Activated naive CD8-positive, alpha-beta T cell treated with anti-CD3 and anti-CD28 coated beads, Interleukin-2, amount 10 ng/mL, durations not matched to agents 7 days and 5 days (primary cell): ENCODE measurements at regions not wholly inside any gene's neighbourhood (a gene's known extent, or its start where the extent isn't known, plus 50 kb on each side); places are given as distances from the start of the nearest gene placed in this dataset.
A peak's percentile ranks its signal among the peaks of the same experiment; 100 is the strongest.
"Not testable (repeated sequence)": the region's sequence is repeated elsewhere in the genome, so short reads cannot be mapped to it uniquely, and the experiment has no call there.

Source experiments
- ATAC-seq: fragments of 150-1000 bp; cut with Tn5 transposase; one replicate; pipeline ENCODE4 v1.10.0; 2021; ENCODE audit warnings: low read depth, moderate library complexity
- POLR2A ChIA-PET: fragments of 350-600 bp; sonication (Branson Sonifier 250); formaldehyde crosslinking; loops from one replicate; lab custom pipeline; 2021; ENCODE audit warnings: antibody characterized with exemption; lab: Charles Lee
- DNase-seq: peaks from one replicate; pipeline ENCODE4 v3.0.0; 2021
- H3K27ac Mint-ChIP-seq: one replicate; pipeline ENCODE4 v1.8.0; 2022; ENCODE audit warnings: mild to moderate bottlenecking, mixed read lengths
- H3K27me3 Mint-ChIP-seq: one replicate; pipeline ENCODE4 v1.8.0; 2022; ENCODE audit warnings: mild to moderate bottlenecking, moderate library complexity, mixed read lengths
- H3K36me3 Mint-ChIP-seq: one replicate; pipeline ENCODE4 v1.8.0; 2021; ENCODE audit warnings: mild to moderate bottlenecking, mixed read lengths
- H3K4me1 Mint-ChIP-seq: one replicate; pipeline ENCODE4 v1.8.0; 2021; ENCODE audit warnings: mixed read lengths
- H3K4me3 Mint-ChIP-seq: one replicate; pipeline ENCODE4 v1.8.0; 2022; ENCODE audit warnings: mild to moderate bottlenecking, moderate library complexity, mixed read lengths
- H3K9me3 Mint-ChIP-seq: one replicate; pipeline ENCODE4 v1.8.0; 2021; ENCODE audit warnings: mixed read lengths

- ATAC-seq (no peak), DNase-seq (no peak)
- H3K9me3 Mint-ChIP-seq = no peaks in the 10 kb centered on the region
- no peaks in the 10 kb centered on the region for H3K4me1 Mint-ChIP-seq
- H3K4me3 Mint-ChIP-seq = no peak overlapping the region
- H3K27me3 Mint-ChIP-seq = peaks cover 5% of the 10 kb centered on the region
- no peak overlapping the region for H3K27ac Mint-ChIP-seq
- POLR2A ChIA-PET = no interaction called here
- no peaks in the 10 kb centered on the region for H3K36me3 Mint-ChIP-seq
These were observed 325.3 kb upstream of the SMIM21 start for GRCh38 chr18:75752740-75753263.

GRCh38 chr18:75745147-75745546 lies 317.6 kb upstream of the SMIM21 start:
- no peak for DNase-seq
- Mint-ChIP-seq H3K4me1 (no peaks in the 10 kb centered on the region), H3K4me3 (no peak overlapping the region), H3K36me3 (no peaks in the 10 kb centered on the region), H3K27ac (no peak overlapping the region), H3K27me3 (peaks cover 5% of the 10 kb centered on the region), H3K9me3 (no peaks in the 10 kb centered on the region)
- ATAC-seq = no peak
- POLR2A ChIA-PET = no interaction called here

- Mint-ChIP-seq H3K9me3 (no peaks in the 10 kb centered on the region), H3K4me3 (no peak overlapping the region), H3K4me1 (no peaks in the 10 kb centered on the region), H3K27me3 (no peaks in the 10 kb centered on the region), H3K36me3 (no peaks in the 10 kb centered on the region), H3K27ac (no peak overlapping the region)
- ATAC-seq = no peak
- POLR2A ChIA-PET = no interaction called here
- DNase-seq = no peak
These were observed 315.0 kb upstream of the SMIM21 start for GRCh38 chr18:75742516-75742915.

GRCh38 chr18:75739682-75740081 lies 312.2 kb upstream of the SMIM21 start:
- POLR2A ChIA-PET = no interaction called here
- Mint-ChIP-seq H3K4me1 (no peaks in the 10 kb centered on the region), H3K27me3 (no peaks in the 10 kb centered on the region), H3K27ac (no peak overlapping the region), H3K36me3 (no peaks in the 10 kb centered on the region), H3K4me3 (no peak overlapping the region), H3K9me3 (peaks cover 2% of the 10 kb centered on the region)
- DNase-seq (no peak), ATAC-seq (no peak)

GRCh38 chr18:75735291-75735690 lies 307.8 kb upstream of the SMIM21 start:
- ATAC-seq = no peak
- Mint-ChIP-seq H3K27me3 (no peaks in the 10 kb centered on the region), H3K4me3 (no peak overlapping the region), H3K9me3 (peaks cover 2% of the 10 kb centered on the region), H3K27ac (no peak overlapping the region), H3K36me3 (no peaks in the 10 kb centered on the region), H3K4me1 (no peaks in the 10 kb centered on the region)
- POLR2A ChIA-PET = no interaction called here
- no peak for DNase-seq

- DNase-seq = no peak
- Mint-ChIP-seq H3K9me3 (no peaks in the 10 kb centered on the region), H3K4me1 (no peaks in the 10 kb centered on the region), H3K4me3 (no peak overlapping the region), H3K27me3 (no peaks in the 10 kb centered on the region), H3K36me3 (no peaks in the 10 kb centered on the region), H3K27ac (no peak overlapping the region)
- no peak for ATAC-seq
- POLR2A ChIA-PET = no interaction called here
These were observed 302.7 kb upstream of the SMIM21 start for GRCh38 chr18:75730249-75730648.

- ATAC-seq (no peak), DNase-seq (no peak)
- H3K36me3 Mint-ChIP-seq = no peaks in the 10 kb centered on the region
- H3K4me1 Mint-ChIP-seq = no peaks in the 10 kb centered on the region
- POLR2A ChIA-PET = no interaction called here
- no peak overlapping the region for H3K27ac Mint-ChIP-seq
- H3K27me3 Mint-ChIP-seq = peaks cover 3% of the 10 kb centered on the region
- no peak overlapping the region for H3K4me3 Mint-ChIP-seq
- H3K9me3 Mint-ChIP-seq = no peaks in the 10 kb centered on the region
These were observed 301.1 kb upstream of the SMIM21 start for GRCh38 chr18:75728621-75729020.

GRCh38 chr18:75727456-75727855 lies 300.0 kb upstream of the SMIM21 start:
- no peak for ATAC-seq
- H3K27me3 Mint-ChIP-seq = peaks cover 3% of the 10 kb centered on the region
- no peaks in the 10 kb centered on the region for H3K36me3 Mint-ChIP-seq
- peak; percentile 53 for DNase-seq
- H3K9me3 Mint-ChIP-seq = no peaks in the 10 kb centered on the region
- H3K4me3 Mint-ChIP-seq = no peak overlapping the region
- no peaks in the 10 kb centered on the region for H3K4me1 Mint-ChIP-seq
- POLR2A ChIA-PET = no interaction called here
- no peak overlapping the region for H3K27ac Mint-ChIP-seq

- Mint-ChIP-seq H3K36me3 (no peaks in the 10 kb centered on the region), H3K4me3 (no peak overlapping the region), H3K27me3 (peaks cover 7% of the 10 kb centered on the region), H3K9me3 (peaks cover 3% of the 10 kb centered on the region), H3K4me1 (no peaks in the 10 kb centered on the region), H3K27ac (no peak overlapping the region)
- POLR2A ChIA-PET = no interaction called here
- DNase-seq (no peak), ATAC-seq (no peak)
These were observed 296.2 kb upstream of the SMIM21 start for GRCh38 chr18:75723521-75724340.

GRCh38 chr18:75714766-75715165 lies 287.3 kb upstream of the SMIM21 start:
- ATAC-seq = no peak

GRCh38 chr18:75712124-75712867 lies 284.8 kb upstream of the SMIM21 start:
- POLR2A ChIA-PET, H3K4me3 Mint-ChIP-seq, H3K9me3 Mint-ChIP-seq, H3K4me1 Mint-ChIP-seq, H3K27me3 Mint-ChIP-seq, ATAC-seq, H3K36me3 Mint-ChIP-seq, DNase-seq, H3K27ac Mint-ChIP-seq: not testable (repeated sequence)

More at GRCh38 chr18:75714766-75715165, 287.3 kb upstream of the SMIM21 start:
- Mint-ChIP-seq H3K27me3 (no peaks in the 10 kb centered on the region), H3K27ac (no peak overlapping the region), H3K36me3 (no peaks in the 10 kb centered on the region), H3K4me1 (no peaks in the 10 kb centered on the region), H3K9me3 (no peaks in the 10 kb centered on the region), H3K4me3 (no peak overlapping the region)
- POLR2A ChIA-PET = no interaction called here
- no peak for DNase-seq

- no peak for DNase-seq
- peaks cover 3% of the 10 kb centered on the region for H3K9me3 Mint-ChIP-seq
- H3K4me1 Mint-ChIP-seq = no peaks in the 10 kb centered on the region
- no peak for ATAC-seq
- POLR2A ChIA-PET = no interaction called here
- H3K4me3 Mint-ChIP-seq = no peak overlapping the region
- H3K27me3 Mint-ChIP-seq = no peaks in the 10 kb centered on the region
- H3K36me3 Mint-ChIP-seq = no peaks in the 10 kb centered on the region
- H3K27ac Mint-ChIP-seq = no peak overlapping the region
These were observed 273.1 kb upstream of the SMIM21 start for GRCh38 chr18:75700561-75700960.

GRCh38 chr18:75698861-75699260 lies 271.4 kb upstream of the SMIM21 start:
- Mint-ChIP-seq H3K27ac (no peak overlapping the region), H3K4me3 (no peak overlapping the region), H3K4me1 (no peaks in the 10 kb centered on the region), H3K27me3 (no peaks in the 10 kb centered on the region), H3K36me3 (no peaks in the 10 kb centered on the region), H3K9me3 (peaks cover 3% of the 10 kb centered on the region)
- DNase-seq (no peak), ATAC-seq (no peak)
- POLR2A ChIA-PET = no interaction called here

GRCh38 chr18:75697493-75697892 lies 270.0 kb upstream of the SMIM21 start:
- Mint-ChIP-seq H3K4me1 (no peaks in the 10 kb centered on the region), H3K4me3 (no peak overlapping the region), H3K27me3 (no peaks in the 10 kb centered on the region), H3K27ac (no peak overlapping the region), H3K9me3 (peaks cover 3% of the 10 kb centered on the region), H3K36me3 (no peaks in the 10 kb centered on the region)
- DNase-seq (no peak), ATAC-seq (no peak)
- POLR2A ChIA-PET = no interaction called here
